C1 segment of cervical spinal cord (tissue), 14 donors: ENCODE measurements at regions not wholly inside any gene's neighbourhood (a gene's known extent, or its start where the extent isn't known, plus 50 kb on each side); places are given as distances from the start of the nearest gene placed in this dataset.
"Not testable (repeated sequence)": the region's sequence is repeated elsewhere in the genome, so short reads cannot be mapped to it uniquely, and the experiment has no call there.

ENCODE experiments used
- DNase-seq, 14 donors: peaks; one replicate each; lab custom pipeline; 2025; lab: John Stamatoyannopoulos, UW

DNA sequence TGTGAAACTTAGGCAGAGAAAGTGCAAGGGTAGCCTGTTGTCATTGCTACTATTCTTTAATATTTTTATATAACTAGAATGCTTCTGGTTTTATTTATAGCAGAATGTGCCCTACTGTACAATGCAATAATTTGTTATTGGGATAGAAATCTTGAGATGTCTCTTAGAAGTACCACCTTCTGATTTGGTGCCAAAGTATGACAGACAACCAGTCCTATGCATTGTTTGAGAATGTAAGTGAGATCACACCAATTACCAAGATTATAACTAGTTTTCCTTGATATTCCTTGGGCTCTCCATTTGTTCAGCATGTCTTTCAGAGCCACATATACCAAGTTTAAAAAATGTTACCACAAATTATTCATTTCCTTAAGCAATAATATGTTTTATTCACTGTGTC, 399.7 kb downstream of the CPS1 start:
- DNase-seq, result no peak

DNA sequence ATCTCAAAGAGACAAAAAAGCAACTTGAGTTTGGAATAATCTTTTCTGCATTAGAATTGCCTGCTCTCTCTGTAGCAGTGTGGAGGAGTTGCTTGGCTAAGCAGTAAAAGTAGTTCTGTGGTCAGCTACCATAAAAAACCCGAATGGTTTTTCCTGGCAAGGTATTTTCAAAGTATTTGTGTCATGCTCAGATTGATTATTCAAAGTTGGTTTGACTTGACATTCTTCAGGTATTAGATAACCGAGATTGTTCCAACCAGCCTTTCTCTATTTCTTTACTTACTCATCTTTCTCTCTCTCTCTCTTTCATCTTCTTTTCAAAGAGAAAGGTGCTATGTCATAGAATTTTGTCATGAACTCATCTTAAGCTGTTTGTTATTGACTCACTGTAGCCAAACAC, 404.9 kb downstream of the CPS1 start:
- no peak for DNase-seq

DNA sequence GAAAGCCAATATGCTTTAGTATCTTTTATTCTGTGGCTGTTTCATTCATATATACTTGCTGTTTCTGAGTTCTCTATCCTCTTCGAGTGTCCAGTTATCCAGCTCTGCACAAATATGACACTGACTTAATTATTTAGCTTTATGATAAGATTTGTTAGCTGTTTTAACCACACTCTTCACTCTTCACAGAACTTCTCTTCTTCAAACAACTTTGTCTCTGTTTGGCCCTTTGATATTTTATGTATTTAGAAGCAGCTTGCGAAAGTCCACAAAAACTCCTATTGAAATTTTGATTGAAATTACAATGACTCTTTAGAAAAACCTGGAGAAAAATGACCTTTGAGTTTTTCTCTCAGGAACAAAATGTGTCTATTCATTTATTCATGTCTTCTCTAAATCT, 407.0 kb downstream of the CPS1 start:
- DNase-seq, result no peak

DNA sequence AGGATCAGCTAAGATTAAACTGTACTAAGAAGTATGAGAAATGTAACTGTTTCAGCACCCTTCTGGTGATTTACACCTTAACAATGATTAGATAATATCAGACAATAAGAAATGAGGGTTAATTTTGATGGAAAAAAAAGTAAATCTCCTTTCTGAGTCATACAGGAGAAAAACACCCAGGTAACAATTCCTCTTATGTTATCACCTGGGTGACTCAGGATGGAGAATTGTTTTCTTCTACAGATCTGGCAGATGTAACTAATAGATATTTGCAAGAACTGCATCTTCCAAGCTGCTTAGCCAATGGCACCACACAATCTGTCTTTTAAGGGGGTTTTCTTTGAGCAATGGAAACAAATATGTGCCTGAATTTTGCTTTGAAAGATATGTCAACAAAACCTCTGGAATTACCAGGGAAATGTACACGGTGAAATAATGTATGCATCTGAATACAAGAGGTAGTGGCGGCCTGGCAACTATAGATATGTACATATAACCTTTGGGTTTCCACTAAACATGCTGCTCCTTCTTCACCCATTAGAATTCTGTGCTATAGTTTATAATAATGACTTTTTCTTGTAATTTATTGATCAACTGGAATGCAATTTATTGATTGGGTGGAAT, 407.9 kb downstream of the CPS1 start:
- DNase-seq, result no peak

DNA sequence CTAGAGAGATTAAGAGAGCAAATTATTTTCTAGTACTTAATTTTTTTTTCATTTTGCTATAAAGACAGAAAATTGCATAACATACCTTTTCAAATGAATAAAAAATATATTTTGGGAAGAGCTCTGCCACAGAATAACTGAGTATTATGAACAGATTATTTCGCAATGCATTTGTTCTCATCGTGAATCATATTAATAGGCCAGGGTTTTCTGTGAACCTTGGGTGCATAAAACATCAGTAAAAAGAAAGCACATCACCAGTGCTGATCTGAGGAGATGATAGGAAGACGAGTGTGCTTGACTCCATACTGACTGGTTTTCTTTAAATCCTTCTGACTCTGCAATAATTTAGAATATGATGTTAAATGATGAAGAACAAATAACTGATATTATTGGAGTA, 409.1 kb downstream of the CPS1 start:
- no peak for DNase-seq

DNA sequence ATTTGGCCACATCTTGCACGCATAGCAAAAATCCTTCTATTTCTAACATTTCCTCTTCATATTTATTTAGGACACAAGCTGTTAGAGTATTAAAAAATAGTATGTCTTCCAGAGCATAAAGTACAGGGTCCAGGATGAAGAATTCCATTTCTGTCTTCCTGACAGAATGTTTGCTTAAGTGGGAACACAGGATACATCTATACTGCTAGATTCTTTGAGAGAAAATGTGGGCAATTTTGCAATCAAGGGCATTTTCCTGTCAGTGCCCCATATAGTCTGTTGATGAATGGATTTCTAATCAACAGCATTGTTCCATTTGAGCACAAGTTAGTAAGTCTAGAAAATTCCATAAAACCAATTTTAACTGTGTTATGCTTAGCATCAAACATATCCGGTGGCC, 409.9 kb downstream of the CPS1 start:
- no peak for DNase-seq

DNA sequence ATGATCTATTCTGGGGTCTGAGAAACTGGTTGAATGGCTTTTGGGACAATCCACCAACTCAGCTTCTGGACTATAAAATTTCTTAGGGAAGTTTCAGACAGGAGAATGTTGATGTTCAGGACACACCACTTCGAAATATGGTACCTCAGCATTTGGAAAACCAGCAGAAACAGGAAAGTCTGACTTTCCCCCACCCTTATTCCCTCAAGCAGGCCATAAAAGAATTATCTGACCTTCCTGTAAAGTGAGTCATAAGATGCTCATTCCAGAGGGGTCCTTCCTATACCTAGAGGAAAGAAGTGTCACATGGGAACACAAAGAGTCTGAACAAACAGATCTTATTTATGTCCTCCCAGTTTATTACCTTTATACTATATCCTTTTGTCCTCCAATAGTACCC, 415.0 kb downstream of the CPS1 start:
- DNase-seq, result no peak

DNA sequence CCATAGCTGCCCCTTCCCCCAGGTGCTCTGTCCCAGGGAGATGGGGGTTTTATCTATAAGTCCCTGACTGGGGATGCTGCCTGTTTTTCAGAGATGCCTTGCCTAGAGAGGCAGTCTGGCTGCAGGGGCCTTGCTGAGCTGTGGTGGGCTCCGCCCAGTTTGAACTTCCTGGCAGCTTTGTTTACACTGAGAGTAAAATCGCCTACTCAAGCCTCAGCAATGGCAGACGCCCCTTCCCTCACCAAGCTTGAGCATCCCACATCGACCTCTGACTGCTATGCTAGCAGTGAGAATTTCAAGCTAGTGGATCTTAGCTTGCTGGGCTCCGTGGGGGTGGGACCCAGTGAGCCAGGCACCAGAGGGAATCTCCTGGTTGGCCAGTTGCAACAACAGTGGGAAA, 430.4 kb downstream of the CPS1 start:
- DNase-seq, result not testable (repeated sequence)

DNA sequence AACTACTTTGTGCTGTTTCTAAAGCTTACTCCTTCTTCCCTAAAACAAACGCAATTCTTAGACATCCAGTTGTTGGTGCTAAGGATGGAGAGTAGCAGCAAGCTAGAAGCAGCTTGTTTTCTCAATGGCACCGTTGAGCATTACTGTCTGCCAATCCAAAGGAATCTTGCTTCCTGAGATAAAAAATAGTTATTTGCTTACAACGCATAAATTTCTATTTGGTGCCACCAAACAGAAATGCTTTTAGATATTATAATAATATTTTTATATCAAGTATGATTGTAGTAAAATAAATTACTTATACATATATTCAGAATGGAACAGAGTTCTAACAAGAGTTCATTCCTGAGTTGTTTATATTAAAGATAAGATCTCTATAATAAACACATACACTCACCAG, 434.7 kb downstream of the CPS1 start:
- no peak for DNase-seq

DNA sequence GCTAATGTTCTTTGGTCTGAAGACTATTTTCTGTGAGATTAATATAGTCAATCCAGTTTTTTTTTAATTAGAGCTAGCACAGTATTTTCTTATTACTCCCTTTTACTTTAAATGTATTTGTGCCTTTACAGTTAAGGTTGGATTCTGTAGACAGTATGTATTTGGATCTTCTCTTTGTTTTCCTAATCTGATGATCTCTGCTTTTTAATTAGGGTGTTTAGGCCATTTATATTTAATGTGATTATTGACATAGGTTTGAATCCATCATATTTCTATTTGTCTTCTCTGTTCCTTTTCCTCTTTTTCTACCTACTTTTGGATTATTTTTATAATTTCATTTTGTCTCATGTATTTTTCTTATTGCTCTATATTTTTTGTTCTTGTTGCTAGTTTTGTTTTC, 437.7 kb downstream of the CPS1 start:
- no peak for DNase-seq

DNA sequence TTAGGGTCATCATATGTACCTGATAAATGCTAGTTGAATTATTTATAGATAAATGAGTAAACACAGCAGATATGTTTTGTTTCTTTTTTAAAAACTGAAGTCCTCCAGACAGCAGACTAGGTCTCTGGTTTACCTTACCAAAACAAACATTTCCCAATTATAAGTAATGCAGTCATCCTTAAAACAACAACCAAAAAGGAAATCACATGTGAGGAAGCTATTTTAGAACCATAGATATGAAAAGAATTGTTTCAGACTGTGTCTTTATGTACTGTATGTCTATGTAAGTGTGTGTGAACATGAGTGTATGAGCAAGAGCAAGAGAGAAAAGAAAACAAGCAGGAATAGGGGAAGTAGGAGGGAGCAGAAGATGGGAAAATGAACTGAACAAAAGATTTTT, 441.0 kb downstream of the CPS1 start:
- DNase-seq, result no peak

DNA sequence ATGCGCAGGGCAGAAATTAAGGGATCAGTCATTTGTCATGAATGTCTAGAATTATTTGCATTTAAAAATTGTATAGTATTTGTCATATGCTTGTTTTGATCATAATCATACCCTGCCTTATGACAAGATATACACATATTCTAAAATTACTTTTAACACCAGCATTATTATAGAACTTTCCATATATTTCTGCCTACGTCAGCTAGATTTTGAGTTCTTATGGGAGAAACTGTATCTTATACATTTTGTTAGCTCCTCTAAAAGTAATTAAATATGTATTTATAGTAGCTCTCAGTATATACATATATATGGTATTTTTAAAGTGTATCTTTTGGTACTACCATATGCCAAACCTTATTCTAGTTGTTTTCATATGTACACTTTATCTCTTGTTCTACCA, 441.9 kb downstream of the CPS1 start:
- DNase-seq, result no peak

DNA sequence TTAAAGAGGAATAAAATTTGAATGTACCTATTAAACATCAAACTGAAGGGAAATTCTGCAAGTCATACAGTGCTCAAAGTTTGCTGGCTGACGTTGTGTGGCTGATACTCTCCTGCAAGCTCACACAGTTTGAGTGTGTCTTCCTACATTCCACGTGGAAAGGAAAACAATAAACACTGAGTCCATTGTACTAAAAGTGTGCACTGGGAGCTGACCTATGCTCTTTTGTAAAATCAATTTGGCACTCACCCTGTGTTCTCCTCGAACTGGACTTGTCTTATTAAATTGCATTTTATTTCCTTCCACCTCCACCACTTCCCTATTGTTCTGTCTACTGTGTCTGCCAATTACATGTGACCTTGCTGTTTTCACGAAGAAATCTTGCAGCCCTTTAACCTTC, 458.0 kb downstream of the CPS1 start:
- DNase-seq, result no peak

DNA sequence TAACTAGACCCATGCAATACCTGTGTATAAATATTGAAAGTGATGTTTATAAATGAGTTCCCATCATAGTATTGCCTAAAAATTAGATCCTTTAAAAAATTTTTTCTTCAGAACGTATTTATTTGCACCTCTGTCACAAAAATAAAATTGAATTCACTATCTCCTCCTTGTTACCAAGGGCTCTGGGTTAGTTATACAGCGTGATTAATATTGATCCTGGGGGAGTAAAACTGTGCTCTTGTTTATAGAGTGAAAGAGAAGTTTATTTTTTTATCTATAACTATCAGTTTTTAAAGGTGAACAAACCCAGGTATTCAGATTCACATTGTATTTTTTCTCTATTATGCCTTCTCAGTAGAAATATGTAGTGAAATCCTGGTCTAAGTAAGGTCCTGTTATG, 458.5 kb downstream of the CPS1 start:
- DNase-seq, result no peak

DNA sequence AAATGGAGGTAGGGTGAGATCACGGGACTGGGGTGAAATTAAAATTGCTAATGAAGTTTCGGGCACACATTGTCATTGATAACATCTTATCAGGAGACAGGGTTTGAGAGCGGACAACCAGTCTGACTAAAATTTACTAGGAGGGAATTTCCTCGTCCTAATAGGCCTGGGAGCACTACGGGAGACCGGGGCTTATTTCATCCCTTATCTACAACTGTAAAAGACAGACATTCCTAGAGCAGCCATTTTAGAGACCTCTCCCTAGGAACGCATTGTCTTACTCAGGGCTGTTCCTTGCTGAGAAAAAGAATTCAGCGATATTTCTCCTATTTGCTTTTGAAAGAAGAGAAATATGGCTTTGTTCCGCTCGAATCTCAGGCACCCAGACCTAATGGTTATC, 468.7 kb downstream of the CPS1 start:
- DNase-seq, result not testable (repeated sequence)

DNA sequence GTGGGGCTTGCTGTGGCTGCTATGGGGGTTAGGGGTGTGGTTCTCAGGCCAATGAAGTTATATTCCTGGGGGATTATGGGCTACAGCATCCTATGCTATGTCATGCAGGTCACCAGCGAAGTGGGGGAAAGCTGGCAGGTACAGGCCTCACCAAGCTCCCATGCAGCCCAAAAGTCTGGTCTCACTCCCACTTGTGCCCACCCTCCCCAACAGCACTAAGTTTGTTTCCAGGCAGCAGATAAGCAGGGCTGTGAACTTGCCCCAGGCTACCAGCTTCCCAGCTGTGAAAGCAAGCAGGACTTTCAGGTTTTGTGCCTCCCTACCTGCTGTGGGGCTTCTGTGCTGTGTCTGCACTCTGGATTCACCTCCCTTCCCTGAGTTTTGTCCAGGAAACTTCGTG, 469.7 kb downstream of the CPS1 start:
- no peak for DNase-seq

DNA sequence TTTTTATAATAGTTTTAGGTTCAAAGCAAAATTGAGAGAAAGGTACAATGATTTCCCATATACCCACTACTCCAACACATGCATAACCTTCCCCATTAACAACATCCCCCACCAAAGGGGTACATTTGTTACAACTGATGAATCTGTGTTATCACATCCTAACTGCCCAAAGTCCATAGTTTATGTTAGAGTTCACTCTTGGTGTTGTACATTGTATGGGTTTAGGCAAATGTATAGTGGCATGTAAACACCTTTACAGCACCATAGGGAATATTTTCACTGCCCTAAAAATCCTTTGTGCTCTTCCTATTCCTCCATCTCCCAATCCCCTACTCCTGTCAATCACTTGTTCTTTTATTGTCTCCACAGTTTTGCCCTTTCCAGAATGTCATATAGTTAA, 471.6 kb downstream of the CPS1 start:
- DNase-seq, result no peak

DNA sequence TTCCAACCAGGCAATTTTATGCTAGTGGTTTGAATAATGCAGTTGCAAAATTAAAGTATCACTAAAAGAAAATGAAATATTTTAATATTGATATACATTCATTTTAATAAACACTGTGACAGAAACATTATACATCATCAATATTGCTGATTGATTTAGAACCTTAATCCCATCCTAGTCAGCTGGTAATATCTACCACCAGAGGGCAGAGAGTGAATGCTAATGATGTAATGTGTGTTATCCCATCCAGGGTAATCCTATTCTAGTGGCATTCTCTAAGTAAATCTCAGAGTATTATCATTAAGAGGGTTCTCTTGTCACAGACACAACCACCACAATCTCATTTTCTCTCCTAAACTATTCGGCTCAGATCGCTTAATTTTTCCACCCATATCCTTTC, 477.4 kb downstream of the CPS1 start:
- peak in 1 of 14 donors; percentile 6 for DNase-seq

DNA sequence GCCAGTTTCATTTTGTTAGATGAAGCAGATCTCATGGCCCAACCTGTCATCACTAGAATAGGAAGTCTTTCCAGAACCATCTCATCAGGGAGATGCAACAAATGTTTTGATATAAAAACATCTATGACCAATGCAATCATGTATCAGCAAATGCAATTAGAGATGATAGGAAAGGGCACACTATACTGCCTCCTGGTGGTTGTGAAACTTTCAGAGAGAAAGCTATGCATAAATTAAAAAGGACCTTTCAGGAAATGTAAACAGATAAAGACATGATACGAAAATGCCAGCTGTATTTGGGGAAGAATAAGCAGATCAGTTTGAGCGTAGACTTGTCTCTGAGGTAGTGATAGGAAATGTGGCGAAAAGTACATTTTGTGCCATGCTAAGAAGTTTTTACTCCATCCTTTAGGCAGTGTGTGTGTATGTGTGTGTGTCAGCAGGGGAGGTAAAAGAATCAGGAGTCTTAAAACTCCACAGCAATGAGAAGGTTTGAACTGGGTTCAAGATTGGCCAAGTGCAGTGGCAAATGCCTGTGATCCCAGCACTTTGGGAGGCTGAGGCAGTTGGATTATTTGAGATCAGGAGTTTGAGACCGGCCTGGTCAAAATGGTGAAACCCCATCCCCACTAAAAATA, 479.3 kb downstream of the CPS1 start:
- peak in 1 of 14 donors; percentile 4 for DNase-seq

DNA sequence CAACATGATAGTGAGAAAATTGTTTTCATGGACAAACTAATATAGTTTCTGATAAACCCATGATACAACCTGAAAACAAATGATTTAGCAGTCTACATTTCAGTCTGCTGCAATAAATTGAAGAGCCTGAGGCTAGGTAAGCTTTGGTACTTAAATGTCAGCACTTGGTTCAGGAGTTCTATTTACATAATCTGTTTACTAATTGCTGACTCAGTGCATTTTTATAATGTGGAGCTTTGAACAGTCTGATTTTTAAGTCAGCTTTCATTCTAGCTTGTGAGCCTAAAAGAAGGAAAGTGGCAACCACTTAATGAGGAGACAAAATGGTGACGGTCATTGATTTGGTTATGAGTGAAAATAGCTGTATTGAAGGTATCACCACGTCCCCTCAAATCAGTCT, 488.6 kb downstream of the CPS1 start:
- no peak for DNase-seq

DNA sequence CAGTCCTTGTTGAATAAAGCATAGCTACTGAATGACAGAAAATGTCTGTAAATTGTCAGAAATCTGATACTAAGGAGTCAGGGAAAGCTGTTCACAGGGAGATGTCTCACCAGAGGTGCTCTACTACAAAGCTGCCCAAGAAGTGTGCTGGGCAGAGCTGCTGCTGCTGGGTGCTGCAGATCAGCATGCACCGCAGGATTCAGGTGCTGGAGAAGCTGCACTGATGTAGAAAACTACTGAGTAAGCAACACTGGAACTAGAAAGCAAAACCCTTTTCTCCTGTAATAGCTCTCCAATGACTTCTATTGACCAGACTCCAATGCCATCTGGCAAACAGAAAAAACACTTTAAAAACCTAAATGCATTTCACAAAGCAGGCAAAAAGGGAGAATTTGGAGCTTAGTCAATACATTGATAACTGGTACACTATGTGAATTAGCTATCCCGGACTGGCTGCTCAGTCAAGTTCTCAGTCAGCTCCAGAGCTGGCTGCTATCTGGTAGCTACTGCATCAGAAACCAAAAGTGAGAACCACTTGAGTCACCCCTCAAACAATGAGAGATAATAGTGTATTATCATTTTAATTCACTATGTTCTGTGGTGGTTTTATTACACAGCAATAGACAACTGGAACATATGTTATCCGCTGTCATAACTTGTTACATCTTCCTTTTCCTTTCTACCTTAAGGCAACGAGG, 493.1 kb downstream of the CPS1 start:
- DNase-seq, result no peak

DNA sequence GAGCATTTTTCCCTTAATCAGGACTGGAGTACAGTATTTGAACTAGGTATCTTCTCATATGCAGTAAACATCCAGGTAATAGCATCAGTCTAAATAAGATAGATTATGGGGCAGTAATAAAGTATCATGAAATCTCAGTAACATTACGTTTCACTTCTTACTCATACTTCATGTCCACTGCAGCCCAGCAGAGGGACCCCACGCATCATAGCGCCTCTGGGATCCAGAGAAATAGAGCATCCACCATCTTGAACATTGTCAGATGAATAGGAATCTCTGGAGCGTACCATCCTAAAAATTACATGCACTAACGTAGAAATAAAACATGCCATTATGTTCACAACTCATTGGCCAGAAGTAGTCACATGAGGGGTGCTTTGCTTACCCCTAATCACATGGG, 499.0 kb downstream of the CPS1 start:
- no peak for DNase-seq

DNA sequence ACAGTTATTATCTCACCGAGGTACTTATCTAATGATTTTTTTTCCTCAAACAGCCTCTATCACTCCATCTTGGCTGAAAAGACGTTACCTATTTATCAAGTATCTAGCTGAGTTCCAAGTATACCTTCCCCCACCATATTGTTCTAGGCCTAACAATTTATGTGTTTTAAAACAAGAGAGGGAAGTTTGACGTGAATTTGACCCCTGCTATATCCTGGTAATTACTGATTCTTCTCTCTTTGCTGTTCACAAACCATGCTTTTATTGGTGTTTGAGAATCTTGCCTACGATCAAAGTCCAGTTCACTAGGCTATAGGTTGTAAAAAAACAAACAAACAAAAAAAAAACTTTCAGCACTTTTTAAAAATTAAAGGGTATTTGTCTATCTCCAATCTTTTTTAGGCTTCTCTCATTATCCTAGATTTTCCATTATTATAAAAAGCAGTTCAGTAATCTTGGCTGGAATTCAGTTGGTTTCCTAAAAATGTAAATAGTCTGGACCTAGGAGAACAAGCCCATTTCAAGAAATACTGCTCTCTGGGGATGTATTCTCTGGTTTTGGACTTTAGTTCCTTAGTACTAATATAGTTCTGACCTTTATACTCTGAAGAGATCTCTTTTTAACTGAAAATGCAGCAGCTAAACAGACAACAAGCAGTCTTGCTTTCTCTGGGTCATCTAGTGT, 505.4 kb downstream of the CPS1 start:
- no peak for DNase-seq
